H9 (cell line): ENCODE measurements at regions not wholly inside any gene's neighbourhood (a gene's known extent, or its start where the extent isn't known, plus 50 kb on each side); places are given as distances from the start of the nearest gene placed in this dataset.

Experiments
- DNase-seq: peaks from one replicate; pipeline ENCODE4 v3.0.0-alpha.2; 2017
- H2AFZ ChIP-seq: one replicate; pipeline ENCODE4 v1.6.1; 2013; ENCODE audit warnings: mild to moderate bottlenecking, low read length, control low read depth, moderate library complexity
- H2AK5ac ChIP-seq: 2 replicates; pipeline ENCODE4 v1.6.1; 2013; ENCODE audit warnings: low read length, control low read depth, mixed read lengths; ENCODE audit not compliant: insufficient read length
- H2BK120ac ChIP-seq: one replicate; pipeline ENCODE4 v1.6.1; 2013; ENCODE audit warnings: low read depth, mild to moderate bottlenecking, low read length, control low read depth, inconsistent platforms; ENCODE audit not compliant: poor library complexity, severe bottlenecking
- H2BK12ac ChIP-seq: 2 replicates; pipeline ENCODE4 v1.6.1; 2013; ENCODE audit warnings: low read length, control low read depth, mixed read lengths, low read depth; ENCODE audit not compliant: insufficient read length
- H2BK15ac ChIP-seq: 2 replicates; pipeline ENCODE4 v1.6.1; 2013; ENCODE audit warnings: low read depth, low read length, control low read depth
- H2BK20ac ChIP-seq: one replicate; pipeline ENCODE4 v1.6.1; 2013; ENCODE audit warnings: low read depth, mild to moderate bottlenecking, low read length, control low read depth, inconsistent platforms; ENCODE audit not compliant: poor library complexity, severe bottlenecking
- H2BK5ac ChIP-seq: 2 replicates; pipeline ENCODE4 v1.6.1; 2013; ENCODE audit warnings: low read length, control low read depth, mixed read lengths; ENCODE audit not compliant: insufficient read length
- H3K14ac ChIP-seq: 2 replicates; pipeline ENCODE4 v1.6.1; 2013; ENCODE audit warnings: low read length, control low read depth; ENCODE audit not compliant: insufficient read depth
- H3K18ac ChIP-seq: 2 replicates; pipeline ENCODE4 v1.6.1; 2013; ENCODE audit warnings: low read depth, mild to moderate bottlenecking, mixed read lengths, low read length, control low read depth; ENCODE audit not compliant: insufficient read length
- H3K23ac ChIP-seq: 2 replicates; pipeline ENCODE4 v1.6.1; 2013; ENCODE audit warnings: low read length, control low read depth, mixed read lengths, low read depth; ENCODE audit not compliant: insufficient read length
- H3K23me2 ChIP-seq: 2 replicates; pipeline ENCODE4 v1.6.1; 2013; ENCODE audit warnings: low read depth, mild to moderate bottlenecking, mixed read lengths, low read length, control low read depth; ENCODE audit not compliant: insufficient read length, poor library complexity, severe bottlenecking
- H3K27ac ChIP-seq: 2 replicates; pipeline ENCODE4 v1.5.1; 2013; ENCODE audit warnings: low read length, control low read depth, mixed read lengths, low read depth; ENCODE audit not compliant: insufficient read length
- H3K27me3 ChIP-seq: 2 replicates; pipeline ENCODE4 v1.6.1; 2013; ENCODE audit warnings: low read length, control low read depth, inconsistent platforms; ENCODE audit not compliant: insufficient read depth
- H3K4ac ChIP-seq: 2 replicates; pipeline ENCODE4 v1.6.1; 2013; ENCODE audit warnings: low read depth, mild to moderate bottlenecking, control low read depth, inconsistent platforms, low read length, moderate library complexity
- H3K4me1 ChIP-seq: 2 replicates; pipeline ENCODE4 v1.6.1; 2013; ENCODE audit warnings: low read length, control low read depth, inconsistent platforms; ENCODE audit not compliant: insufficient read depth
- H3K4me2 ChIP-seq: 2 replicates; pipeline ENCODE4 v1.6.1; 2013; ENCODE audit warnings: low read length, control low read depth, mixed read lengths; ENCODE audit not compliant: insufficient read length, insufficient read depth
- H3K56ac ChIP-seq: 2 replicates; pipeline ENCODE4 v1.6.1; 2013; ENCODE audit warnings: low read depth, mild to moderate bottlenecking, mixed read lengths, low read length, control low read depth; ENCODE audit not compliant: insufficient read length
- H3K79me1 ChIP-seq: 2 replicates; pipeline ENCODE4 v1.6.1; 2013; ENCODE audit warnings: low read depth, mild to moderate bottlenecking, moderate library complexity, low read length, control low read depth, inconsistent platforms; ENCODE audit not compliant: insufficient read depth, poor library complexity, severe bottlenecking
- H3K79me2 ChIP-seq: 2 replicates; pipeline ENCODE4 v1.6.1; 2013; ENCODE audit warnings: low read length, control low read depth, inconsistent platforms; ENCODE audit not compliant: insufficient read depth
- H3K9ac ChIP-seq: 2 replicates; pipeline ENCODE4 v1.6.1; 2013; ENCODE audit warnings: low read length, control low read depth, mixed read lengths; ENCODE audit not compliant: insufficient read length; ENCODE audit errors: extremely low read depth
- H3K9me3 ChIP-seq: one replicate; pipeline ENCODE4 v1.6.1; 2013; ENCODE audit warnings: low read depth, low read length, inconsistent platforms; ENCODE audit not compliant: control insufficient read depth
- H3T11ph ChIP-seq: one replicate; pipeline ENCODE4 v1.6.1; 2013; ENCODE audit warnings: mild to moderate bottlenecking, low read length, control low read depth, inconsistent platforms
- H4K20me1 ChIP-seq: one replicate; pipeline ENCODE4 v1.6.1; 2013; ENCODE audit not compliant: control insufficient read depth, insufficient read length, insufficient read depth
- H4K5ac ChIP-seq: 2 replicates; pipeline ENCODE4 v1.6.1; 2013; ENCODE audit warnings: low read depth, mild to moderate bottlenecking, mixed read lengths, low read length, control low read depth; ENCODE audit not compliant: insufficient read length
- H4K8ac ChIP-seq: replicated peaks from 2 replicates; pipeline ENCODE4 v1.6.1; 2013; ENCODE audit warnings: low read length, control low read depth, mixed read lengths, low read depth; ENCODE audit not compliant: insufficient read length
- H4K91ac ChIP-seq: 2 replicates; pipeline ENCODE4 v1.6.1; 2013; ENCODE audit warnings: low read depth, mild to moderate bottlenecking, moderate library complexity, mixed read lengths, low read length, control low read depth; ENCODE audit not compliant: insufficient read length
- H3K27ac Mint-ChIP-seq, 3 experiments: 2 replicates in 2 of 3; 3 replicates in 1 of 3; pipeline ENCODE4 v1.8.0; 2020 to 2021; ENCODE audit warnings: mixed read lengths in 3 of 3, mild to moderate bottlenecking in 1 of 3, moderate library complexity in 1 of 3
- H3K27me3 Mint-ChIP-seq: 2 replicates; pipeline ENCODE4 v1.8.0; 2021; ENCODE audit warnings: low read depth, mild to moderate bottlenecking, moderate library complexity, mixed read lengths
- H3K36me3 Mint-ChIP-seq, 3 experiments: 2 replicates in 2 of 3; 3 replicates in 1 of 3; pipeline ENCODE4 v1.8.0; 2020 to 2021; ENCODE audit warnings: low read depth in 3 of 3, mixed read lengths in 3 of 3; ENCODE audit not compliant: insufficient read depth in 1 of 3
- H3K4me1 Mint-ChIP-seq, 2 experiments: 2 replicates each; pipeline ENCODE4 v1.8.0; 2020; ENCODE audit warnings: mixed read lengths in 2 of 2
- H3K4me3 Mint-ChIP-seq, 2 experiments: 2 replicates in 1 of 2; 3 replicates in 1 of 2; pipeline ENCODE4 v1.8.0; 2020 to 2021; ENCODE audit warnings: mild to moderate bottlenecking in 2 of 2, mixed read lengths in 2 of 2, moderate library complexity in 1 of 2
- H3K9me3 Mint-ChIP-seq, 2 experiments: 2 replicates in 1 of 2; 3 replicates in 1 of 2; pipeline ENCODE4 v1.8.0; 2020; ENCODE audit warnings: mild to moderate bottlenecking in 2 of 2, mixed read lengths in 2 of 2, moderate library complexity in 1 of 2
- WGBS: extraction: QIAGEN DNeasy Blood & Tissue Kit; methylation state at CpG from one replicate; pipeline ENCODE4 v1.1.7; 2013; ENCODE audit warnings: missing lambda C conversion rate, low lambda C conversion rate, mixed read lengths; ENCODE audit not compliant: insufficient read length; ENCODE audit errors: extremely low coverage; 5-methylcytosine and 5-hydroxymethylcytosine counted together
- TF ChIP-seq, protein P1 (sequence below): fragments of 200-600 bp; sonication (generic); conservative IDR thresholded peaks from 3 replicates; pipeline ENCODE4 v1.8.0; 2021; ENCODE audit warnings: antibody characterized with exemption, mild to moderate bottlenecking

DNA sequence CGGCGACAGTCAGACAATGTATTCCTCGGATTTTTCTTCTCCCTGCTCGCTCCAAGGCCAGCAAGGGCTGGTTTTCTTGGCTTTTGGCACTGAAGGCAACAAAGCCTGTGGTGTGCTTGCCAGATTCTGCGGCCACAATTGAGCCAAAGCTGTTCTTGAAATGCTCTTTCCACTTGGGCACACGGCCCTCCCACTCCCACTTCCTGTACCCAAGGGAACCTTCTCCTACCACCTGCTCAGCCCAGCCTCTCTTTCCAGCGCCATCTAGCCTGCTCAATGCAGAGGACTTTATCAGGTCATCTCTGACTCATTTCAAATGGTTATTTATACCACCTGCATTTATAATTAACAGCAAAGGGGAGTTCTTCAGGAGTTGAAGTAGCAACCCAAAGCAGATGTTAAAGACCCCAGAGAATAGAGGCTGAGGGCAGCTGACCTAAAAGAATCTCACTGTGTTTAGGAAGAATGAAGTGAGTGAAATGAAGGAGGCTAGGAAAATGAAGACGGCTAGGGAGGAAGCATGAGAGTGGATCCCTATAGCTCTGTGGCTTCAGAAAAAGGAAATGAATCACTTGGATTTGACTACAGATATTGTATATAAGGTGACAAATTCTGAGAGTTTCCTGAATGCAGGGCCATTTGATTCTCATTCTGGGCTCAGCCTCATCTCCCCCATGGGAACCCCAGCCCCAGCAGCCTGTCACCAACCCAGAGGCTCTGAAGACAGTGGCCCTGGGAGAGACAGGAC lies 439.0 kb downstream of the ENC1 start:
- Histone ChIP-seq H2BK20ac (no peak overlapping the region), H3K4me1 (peaks cover 2% of the 10 kb centered on the region; the same call in 1 of the 2 replicates), H4K20me1 (no peaks in the 10 kb centered on the region), H2AK5ac (no peak overlapping the region), H3K14ac (no peak overlapping the region), H3K4me2 (no peak overlapping the region), H3K23ac (no peak overlapping the region), H3K27ac (no peak overlapping the region), H3K56ac (no peak overlapping the region), H3K79me2 (no peaks in the 10 kb centered on the region), H3K79me1 (no peaks in the 10 kb centered on the region), H3K18ac (no peak overlapping the region), H3K27me3 (no peaks in the 10 kb centered on the region), H2BK12ac (no peak overlapping the region), H3K9ac (no peak overlapping the region), H3K23me2 (no peaks in the 10 kb centered on the region), H2AFZ (no peak overlapping the region), H3K4ac (no peak overlapping the region), H3T11ph (no peak overlapping the region), H2BK120ac (no peak overlapping the region), H4K5ac (no peak overlapping the region), H3K9me3 (no peaks in the 10 kb centered on the region), H2BK5ac (no peak overlapping the region), H4K8ac (no peak overlapping the region), H4K91ac (no peak overlapping the region), H2BK15ac (no peak overlapping the region)
- Mint-ChIP-seq H3K27me3 (peaks cover 6% of the 10 kb centered on the region), H3K36me3 (no peaks in the 10 kb centered on the region), H3K9me3 (no peaks in the 10 kb centered on the region), H3K27ac (peak overlapping the region in 1 of 3 experiments; percentile 62; a peak in 1 of 7 replicates), H3K4me1 (peaks cover 3 to 6% of the 10 kb centered on the region in 2 experiments), H3K4me3 (no peak overlapping the region)
- DNase-seq, result no peak
- WGBS, result no CpG with 5 or more reads among the region's 8 CpGs
- TF ChIP-seq, protein P1, sequence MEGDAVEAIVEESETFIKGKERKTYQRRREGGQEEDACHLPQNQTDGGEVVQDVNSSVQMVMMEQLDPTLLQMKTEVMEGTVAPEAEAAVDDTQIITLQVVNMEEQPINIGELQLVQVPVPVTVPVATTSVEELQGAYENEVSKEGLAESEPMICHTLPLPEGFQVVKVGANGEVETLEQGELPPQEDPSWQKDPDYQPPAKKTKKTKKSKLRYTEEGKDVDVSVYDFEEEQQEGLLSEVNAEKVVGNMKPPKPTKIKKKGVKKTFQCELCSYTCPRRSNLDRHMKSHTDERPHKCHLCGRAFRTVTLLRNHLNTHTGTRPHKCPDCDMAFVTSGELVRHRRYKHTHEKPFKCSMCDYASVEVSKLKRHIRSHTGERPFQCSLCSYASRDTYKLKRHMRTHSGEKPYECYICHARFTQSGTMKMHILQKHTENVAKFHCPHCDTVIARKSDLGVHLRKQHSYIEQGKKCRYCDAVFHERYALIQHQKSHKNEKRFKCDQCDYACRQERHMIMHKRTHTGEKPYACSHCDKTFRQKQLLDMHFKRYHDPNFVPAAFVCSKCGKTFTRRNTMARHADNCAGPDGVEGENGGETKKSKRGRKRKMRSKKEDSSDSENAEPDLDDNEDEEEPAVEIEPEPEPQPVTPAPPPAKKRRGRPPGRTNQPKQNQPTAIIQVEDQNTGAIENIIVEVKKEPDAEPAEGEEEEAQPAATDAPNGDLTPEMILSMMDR, result no peak
